ENCODE measurements at regions not wholly inside any gene's neighbourhood (a gene's known extent, or its start where the extent isn't known, plus 50 kb on each side); places are given as distances from the start of the nearest gene placed in this dataset.

GRCh38 chrX:526295-527224 lies 104.0 kb upstream of the SHOX start:
- H3K9me3 ChIP-seq (ENCODE audit: control insufficient read depth in 4 of 4, insufficient read depth in 3 of 4, low read length in 3 of 4), result peaks cover 0 to 12% (median 9%) of the 10 kb centered on the region in 4 donors
- DNase-seq, result no peak
- no peak overlapping the region for H3K9ac ChIP-seq (ENCODE audit: insufficient read depth in 1 of 2, low read length in 2 of 2)
- H3K36me3 ChIP-seq (ENCODE audit: control insufficient read depth in 4 of 4, insufficient read depth in 4 of 4, low read length in 4 of 4), result no peaks in the 10 kb centered on the region
- H3K27me3 ChIP-seq (ENCODE audit: control insufficient read depth in 3 of 3, insufficient read depth in 3 of 3, low read length in 2 of 3), result no peaks in the 10 kb centered on the region
- WGBS, 2 donors, result 25 to 30% methylated on average over 29 of the region's 29 CpGs
- TF ChIP-seq, protein P1, sequence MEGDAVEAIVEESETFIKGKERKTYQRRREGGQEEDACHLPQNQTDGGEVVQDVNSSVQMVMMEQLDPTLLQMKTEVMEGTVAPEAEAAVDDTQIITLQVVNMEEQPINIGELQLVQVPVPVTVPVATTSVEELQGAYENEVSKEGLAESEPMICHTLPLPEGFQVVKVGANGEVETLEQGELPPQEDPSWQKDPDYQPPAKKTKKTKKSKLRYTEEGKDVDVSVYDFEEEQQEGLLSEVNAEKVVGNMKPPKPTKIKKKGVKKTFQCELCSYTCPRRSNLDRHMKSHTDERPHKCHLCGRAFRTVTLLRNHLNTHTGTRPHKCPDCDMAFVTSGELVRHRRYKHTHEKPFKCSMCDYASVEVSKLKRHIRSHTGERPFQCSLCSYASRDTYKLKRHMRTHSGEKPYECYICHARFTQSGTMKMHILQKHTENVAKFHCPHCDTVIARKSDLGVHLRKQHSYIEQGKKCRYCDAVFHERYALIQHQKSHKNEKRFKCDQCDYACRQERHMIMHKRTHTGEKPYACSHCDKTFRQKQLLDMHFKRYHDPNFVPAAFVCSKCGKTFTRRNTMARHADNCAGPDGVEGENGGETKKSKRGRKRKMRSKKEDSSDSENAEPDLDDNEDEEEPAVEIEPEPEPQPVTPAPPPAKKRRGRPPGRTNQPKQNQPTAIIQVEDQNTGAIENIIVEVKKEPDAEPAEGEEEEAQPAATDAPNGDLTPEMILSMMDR (IDR thresholded peaks at IDR 0.05; ENCODE audit: control extremely low read depth, extremely low read depth), result no peak
- ATAC-seq (ENCODE audit: insufficient read depth, low FRiP score), result no peak
- no peak overlapping the region for H3K27ac ChIP-seq (ENCODE audit: low read depth in 1 of 2, low read length in 1 of 2)
- H3K4me1 ChIP-seq (ENCODE audit: control insufficient read depth in 5 of 5, insufficient read depth in 5 of 5, low read length in 5 of 5), result no peaks in the 10 kb centered on the region
- no peak overlapping the region for H3K4me3 ChIP-seq

DNA sequence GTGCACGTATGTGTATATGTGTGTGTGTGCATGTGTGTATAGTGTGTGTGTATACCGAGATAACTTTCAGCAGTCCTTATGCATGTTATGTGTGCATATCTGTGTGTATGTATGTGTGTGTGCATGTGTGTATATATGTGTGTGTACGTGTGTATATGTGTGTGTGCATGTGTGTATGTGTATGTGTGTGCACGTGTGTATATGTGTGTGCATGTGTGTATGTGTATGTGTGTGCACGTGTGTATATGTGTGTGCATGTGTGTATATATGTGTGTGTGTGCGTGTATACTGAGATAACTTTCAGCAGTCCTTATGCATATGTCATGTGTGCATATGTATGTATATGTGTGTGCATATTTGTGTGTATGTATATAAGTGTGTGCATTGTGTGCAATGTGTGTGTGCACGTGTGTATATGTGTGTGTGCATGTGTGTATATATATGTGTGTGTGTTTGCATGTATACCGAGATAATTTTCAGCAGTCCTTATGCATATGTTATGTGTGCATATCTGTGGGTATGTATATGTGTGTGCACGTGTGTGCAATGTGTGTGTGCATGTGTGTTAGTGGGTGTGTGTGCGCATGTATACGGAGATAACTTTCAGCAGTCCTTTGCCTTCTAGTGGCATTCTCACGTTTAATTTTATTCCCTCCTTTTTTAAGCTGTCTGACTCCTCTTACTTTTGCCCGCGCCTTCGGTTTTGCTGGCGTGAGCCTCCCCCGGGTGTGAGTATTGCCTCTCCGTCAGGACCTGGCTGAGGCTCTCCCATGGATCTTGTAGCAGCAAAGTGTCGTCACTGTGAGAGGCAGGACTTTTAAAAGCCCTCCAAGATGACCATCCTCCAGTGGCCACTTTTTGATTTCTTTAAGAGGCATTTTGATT lies 99.6 kb upstream of the SHOX start:
- Histone ChIP-seq H3K36me3 (ENCODE audit: control insufficient read depth in 4 of 4, insufficient read depth in 4 of 4, low read length in 4 of 4) (no peaks in the 10 kb centered on the region), H3K27me3 (ENCODE audit: control insufficient read depth in 3 of 3, insufficient read depth in 3 of 3, low read length in 2 of 3) (no peaks in the 10 kb centered on the region), H3K9me3 (ENCODE audit: control insufficient read depth in 4 of 4, insufficient read depth in 3 of 4, low read length in 3 of 4) (peaks cover 0 to 12% (median 8%) of the 10 kb centered on the region in 4 donors), H3K9ac (ENCODE audit: insufficient read depth in 1 of 2, low read length in 2 of 2) (no peak overlapping the region), H3K4me3 (no peak overlapping the region), H3K4me1 (ENCODE audit: control insufficient read depth in 5 of 5, insufficient read depth in 5 of 5, low read length in 5 of 5) (no peaks in the 10 kb centered on the region), H3K27ac (ENCODE audit: low read depth in 1 of 2, low read length in 1 of 2) (no peak overlapping the region)
- ATAC-seq (ENCODE audit: insufficient read depth, low FRiP score), result no peak
- 55 to 57% methylated on average over 19 of the region's 19 CpGs for WGBS, 2 donors
- no peak for DNase-seq
- TF ChIP-seq, protein P1 (IDR thresholded peaks at IDR 0.05; ENCODE audit: control extremely low read depth, extremely low read depth), result no peak

- peaks cover 0 to 12% (median 5%) of the 10 kb centered on the region in 4 donors for H3K9me3 ChIP-seq (ENCODE audit: control insufficient read depth in 4 of 4, insufficient read depth in 3 of 4, low read length in 3 of 4)
- no peak for DNase-seq
- no peak overlapping the region for H3K9ac ChIP-seq (ENCODE audit: insufficient read depth in 1 of 2, low read length in 2 of 2)
- WGBS, 2 donors, result 8 to 9% methylated on average over 6 of the region's 6 CpGs
- no peaks in the 10 kb centered on the region for H3K36me3 ChIP-seq (ENCODE audit: control insufficient read depth in 4 of 4, insufficient read depth in 4 of 4, low read length in 4 of 4)
- ATAC-seq (ENCODE audit: insufficient read depth, low FRiP score), result no peak
- no peaks in the 10 kb centered on the region for H3K27me3 ChIP-seq (ENCODE audit: control insufficient read depth in 3 of 3, insufficient read depth in 3 of 3, low read length in 2 of 3)
- TF ChIP-seq, protein P1 (IDR thresholded peaks at IDR 0.05; ENCODE audit: control extremely low read depth, extremely low read depth), result no peak
- H3K4me3 ChIP-seq, result no peak overlapping the region
- H3K4me1 ChIP-seq (ENCODE audit: control insufficient read depth in 5 of 5, insufficient read depth in 5 of 5, low read length in 5 of 5), result no peaks in the 10 kb centered on the region
- no peak overlapping the region for H3K27ac ChIP-seq (ENCODE audit: low read depth in 1 of 2, low read length in 1 of 2)
These were observed 99.0 kb upstream of the SHOX start for GRCh38 chrX:531611-531936.

Data from lung (tissue), 11 donors.